HEK293T (cell line): ENCODE measurements at regions not wholly inside any gene's neighbourhood (a gene's known extent, or its start where the extent isn't known, plus 50 kb on each side); places are given as distances from the start of the nearest gene placed in this dataset.

ENCODE experiments used
- FOXK2 ChIP-seq: fragments of 450-650 bp; IDR thresholded peaks from 2 replicates; pipeline ENCODE4 v1.6.1; 2016; ENCODE audit warnings: mild to moderate bottlenecking
- FOXM1 ChIP-seq: fragments of 450-650 bp; IDR thresholded peaks from 2 replicates; pipeline ENCODE4 v1.6.1; 2017; ENCODE audit warnings: mild to moderate bottlenecking, borderline replicate concordance
- HDGF ChIP-seq: fragments of 450-650 bp; IDR thresholded peaks from 2 replicates; pipeline ENCODE4 v1.6.1; 2017; ENCODE audit warnings: antibody characterized with exemption, borderline replicate concordance
- SUZ12 ChIP-seq: fragments of 450-650 bp; IDR thresholded peaks from 2 replicates; pipeline ENCODE4 v1.6.1; 2016; ENCODE audit warnings: mild to moderate bottlenecking

GRCh38 chr9:29648601-29649000 is 2075.3 kb upstream of the C9orf72 start:
- TF ChIP-seq FOXK2 (no peak), SUZ12 (no peak), FOXM1 (no peak), HDGF (no peak)
